ENCODE measurements at regions not wholly inside any gene's neighbourhood (a gene's known extent, or its start where the extent isn't known, plus 50 kb on each side); places are given as distances from the start of the nearest gene placed in this dataset.

GRCh38 chr16:85373741-85374570 is 239.2 kb upstream of the GSE1 start:
- no peak overlapping the region for H2AFZ ChIP-seq (ENCODE audit: low read length)
- no peaks in the 10 kb centered on the region for H4K20me1 ChIP-seq (ENCODE audit: insufficient read depth, low read length, poor library complexity, severe bottlenecking)
- H3K36me3 ChIP-seq (ENCODE audit: insufficient read depth, low read length), result no peaks in the 10 kb centered on the region
- H3K27me3 ChIP-seq (ENCODE audit: insufficient read depth, low read length, poor library complexity, severe bottlenecking), result no peaks in the 10 kb centered on the region
- no peaks in the 10 kb centered on the region for H3K79me2 ChIP-seq (ENCODE audit: insufficient read depth, low read length)
- no peaks in the 10 kb centered on the region for H3K9me3 ChIP-seq (ENCODE audit: insufficient read depth, low read depth, low read length)
- H3F3A ChIP-seq (ENCODE audit: low read depth), result no peaks in the 10 kb centered on the region
- peak overlapping the region; percentile 73 for H3K9ac ChIP-seq (ENCODE audit: low read depth, low read length, poor library complexity, severe bottlenecking)
- H3K9me2 ChIP-seq (replicated peaks; ENCODE audit: low read depth, low read length), result no peaks in the 10 kb centered on the region
- peak overlapping the region; percentile 65 for H3K4me2 ChIP-seq (ENCODE audit: low read depth, low read length, poor library complexity, severe bottlenecking)
- peaks cover 23% of the 10 kb centered on the region for H3K4me1 ChIP-seq (ENCODE audit: insufficient read depth, low read length, poor library complexity, severe bottlenecking)
- H3K4me3 ChIP-seq (ENCODE audit: low read length, poor library complexity, severe bottlenecking), result no peak overlapping the region
- no peak for TF ChIP-seq CTCF (conservative IDR thresholded peaks at IDR 0.05; ENCODE audit: low read length)
- TF ChIP-seq EZH2phosphoT487 (IDR thresholded peaks at IDR 0.05; ENCODE audit: borderline replicate concordance), result no peak

- Histone ChIP-seq H3K9me2 (replicated peaks; ENCODE audit: low read depth, low read length) (no peaks in the 10 kb centered on the region), H2AFZ (ENCODE audit: low read length) (no peak overlapping the region), H3F3A (ENCODE audit: low read depth) (no peaks in the 10 kb centered on the region), H3K27me3 (ENCODE audit: insufficient read depth, low read length, poor library complexity, severe bottlenecking) (no peaks in the 10 kb centered on the region), H3K4me2 (ENCODE audit: low read depth, low read length, poor library complexity, severe bottlenecking) (no peak overlapping the region), H4K20me1 (ENCODE audit: insufficient read depth, low read length, poor library complexity, severe bottlenecking) (no peaks in the 10 kb centered on the region), H3K4me3 (ENCODE audit: low read length, poor library complexity, severe bottlenecking) (no peak overlapping the region), H3K9me3 (ENCODE audit: insufficient read depth, low read depth, low read length) (no peaks in the 10 kb centered on the region), H3K79me2 (ENCODE audit: insufficient read depth, low read length) (no peaks in the 10 kb centered on the region), H3K36me3 (ENCODE audit: insufficient read depth, low read length) (no peaks in the 10 kb centered on the region), H3K4me1 (ENCODE audit: insufficient read depth, low read length, poor library complexity, severe bottlenecking) (peaks cover 23% of the 10 kb centered on the region), H3K9ac (ENCODE audit: low read depth, low read length, poor library complexity, severe bottlenecking) (no peak overlapping the region)
- TF ChIP-seq CTCF (conservative IDR thresholded peaks at IDR 0.05; ENCODE audit: low read length) (no peak), EZH2phosphoT487 (IDR thresholded peaks at IDR 0.05; ENCODE audit: borderline replicate concordance) (no peak)
Observed at GRCh38 chr16:85374571-85374872, 238.6 kb upstream of the GSE1 start.

GRCh38 chr16:85375282-85375681 is 237.8 kb upstream of the GSE1 start:
- TF ChIP-seq CTCF (conservative IDR thresholded peaks at IDR 0.05; ENCODE audit: low read length) (no peak), EZH2phosphoT487 (IDR thresholded peaks at IDR 0.05; ENCODE audit: borderline replicate concordance) (no peak)
- Histone ChIP-seq H3K4me3 (ENCODE audit: low read length, poor library complexity, severe bottlenecking) (no peak overlapping the region), H3K9me3 (ENCODE audit: insufficient read depth, low read depth, low read length) (no peaks in the 10 kb centered on the region), H3K9me2 (replicated peaks; ENCODE audit: low read depth, low read length) (no peaks in the 10 kb centered on the region), H3K4me2 (ENCODE audit: low read depth, low read length, poor library complexity, severe bottlenecking) (no peak overlapping the region), H3K9ac (ENCODE audit: low read depth, low read length, poor library complexity, severe bottlenecking) (no peak overlapping the region), H4K20me1 (ENCODE audit: insufficient read depth, low read length, poor library complexity, severe bottlenecking) (no peaks in the 10 kb centered on the region), H3K36me3 (ENCODE audit: insufficient read depth, low read length) (no peaks in the 10 kb centered on the region), H3F3A (ENCODE audit: low read depth) (no peaks in the 10 kb centered on the region), H3K79me2 (ENCODE audit: insufficient read depth, low read length) (no peaks in the 10 kb centered on the region), H3K4me1 (ENCODE audit: insufficient read depth, low read length, poor library complexity, severe bottlenecking) (peaks cover 23% of the 10 kb centered on the region), H2AFZ (ENCODE audit: low read length) (no peak overlapping the region), H3K27me3 (ENCODE audit: insufficient read depth, low read length, poor library complexity, severe bottlenecking) (no peaks in the 10 kb centered on the region)

Measured in Loucy (cell line).